H9 (cell line): ENCODE measurements at regions not wholly inside any gene's neighbourhood (a gene's known extent, or its start where the extent isn't known, plus 50 kb on each side); places are given as distances from the start of the nearest gene placed in this dataset.

Experiments used
- DNase-seq: peaks from one replicate; pipeline ENCODE4 v3.0.0-alpha.2; 2017
- H2AFZ ChIP-seq: one replicate; pipeline ENCODE4 v1.6.1; 2013; ENCODE audit warnings: mild to moderate bottlenecking, low read length, control low read depth, moderate library complexity
- H2AK5ac ChIP-seq: 2 replicates; pipeline ENCODE4 v1.6.1; 2013; ENCODE audit warnings: low read length, control low read depth, mixed read lengths; ENCODE audit not compliant: insufficient read length
- H2BK120ac ChIP-seq: one replicate; pipeline ENCODE4 v1.6.1; 2013; ENCODE audit warnings: low read depth, mild to moderate bottlenecking, low read length, control low read depth, inconsistent platforms; ENCODE audit not compliant: poor library complexity, severe bottlenecking
- H2BK12ac ChIP-seq: 2 replicates; pipeline ENCODE4 v1.6.1; 2013; ENCODE audit warnings: low read length, control low read depth, mixed read lengths, low read depth; ENCODE audit not compliant: insufficient read length
- H2BK15ac ChIP-seq: 2 replicates; pipeline ENCODE4 v1.6.1; 2013; ENCODE audit warnings: low read depth, low read length, control low read depth
- H2BK20ac ChIP-seq: one replicate; pipeline ENCODE4 v1.6.1; 2013; ENCODE audit warnings: low read depth, mild to moderate bottlenecking, low read length, control low read depth, inconsistent platforms; ENCODE audit not compliant: poor library complexity, severe bottlenecking
- H2BK5ac ChIP-seq: 2 replicates; pipeline ENCODE4 v1.6.1; 2013; ENCODE audit warnings: low read length, control low read depth, mixed read lengths; ENCODE audit not compliant: insufficient read length
- H3K14ac ChIP-seq: 2 replicates; pipeline ENCODE4 v1.6.1; 2013; ENCODE audit warnings: low read length, control low read depth; ENCODE audit not compliant: insufficient read depth
- H3K18ac ChIP-seq: 2 replicates; pipeline ENCODE4 v1.6.1; 2013; ENCODE audit warnings: low read depth, mild to moderate bottlenecking, mixed read lengths, low read length, control low read depth; ENCODE audit not compliant: insufficient read length
- H3K23ac ChIP-seq: 2 replicates; pipeline ENCODE4 v1.6.1; 2013; ENCODE audit warnings: low read length, control low read depth, mixed read lengths, low read depth; ENCODE audit not compliant: insufficient read length
- H3K23me2 ChIP-seq: 2 replicates; pipeline ENCODE4 v1.6.1; 2013; ENCODE audit warnings: low read depth, mild to moderate bottlenecking, mixed read lengths, low read length, control low read depth; ENCODE audit not compliant: insufficient read length, poor library complexity, severe bottlenecking
- H3K27ac ChIP-seq: 2 replicates; pipeline ENCODE4 v1.5.1; 2013; ENCODE audit warnings: low read length, control low read depth, mixed read lengths, low read depth; ENCODE audit not compliant: insufficient read length
- H3K27me3 ChIP-seq: 2 replicates; pipeline ENCODE4 v1.6.1; 2013; ENCODE audit warnings: low read length, control low read depth, inconsistent platforms; ENCODE audit not compliant: insufficient read depth
- H3K4ac ChIP-seq: 2 replicates; pipeline ENCODE4 v1.6.1; 2013; ENCODE audit warnings: low read depth, mild to moderate bottlenecking, control low read depth, inconsistent platforms, low read length, moderate library complexity
- H3K4me1 ChIP-seq: 2 replicates; pipeline ENCODE4 v1.6.1; 2013; ENCODE audit warnings: low read length, control low read depth, inconsistent platforms; ENCODE audit not compliant: insufficient read depth
- H3K4me2 ChIP-seq: 2 replicates; pipeline ENCODE4 v1.6.1; 2013; ENCODE audit warnings: low read length, control low read depth, mixed read lengths; ENCODE audit not compliant: insufficient read length, insufficient read depth
- H3K56ac ChIP-seq: 2 replicates; pipeline ENCODE4 v1.6.1; 2013; ENCODE audit warnings: low read depth, mild to moderate bottlenecking, mixed read lengths, low read length, control low read depth; ENCODE audit not compliant: insufficient read length
- H3K79me1 ChIP-seq: 2 replicates; pipeline ENCODE4 v1.6.1; 2013; ENCODE audit warnings: low read depth, mild to moderate bottlenecking, moderate library complexity, low read length, control low read depth, inconsistent platforms; ENCODE audit not compliant: insufficient read depth, poor library complexity, severe bottlenecking
- H3K79me2 ChIP-seq: 2 replicates; pipeline ENCODE4 v1.6.1; 2013; ENCODE audit warnings: low read length, control low read depth, inconsistent platforms; ENCODE audit not compliant: insufficient read depth
- H3K9ac ChIP-seq: 2 replicates; pipeline ENCODE4 v1.6.1; 2013; ENCODE audit warnings: low read length, control low read depth, mixed read lengths; ENCODE audit not compliant: insufficient read length; ENCODE audit errors: extremely low read depth
- H3K9me3 ChIP-seq: one replicate; pipeline ENCODE4 v1.6.1; 2013; ENCODE audit warnings: low read depth, low read length, inconsistent platforms; ENCODE audit not compliant: control insufficient read depth
- H3T11ph ChIP-seq: one replicate; pipeline ENCODE4 v1.6.1; 2013; ENCODE audit warnings: mild to moderate bottlenecking, low read length, control low read depth, inconsistent platforms
- H4K20me1 ChIP-seq: one replicate; pipeline ENCODE4 v1.6.1; 2013; ENCODE audit not compliant: control insufficient read depth, insufficient read length, insufficient read depth
- H4K5ac ChIP-seq: 2 replicates; pipeline ENCODE4 v1.6.1; 2013; ENCODE audit warnings: low read depth, mild to moderate bottlenecking, mixed read lengths, low read length, control low read depth; ENCODE audit not compliant: insufficient read length
- H4K8ac ChIP-seq: replicated peaks from 2 replicates; pipeline ENCODE4 v1.6.1; 2013; ENCODE audit warnings: low read length, control low read depth, mixed read lengths, low read depth; ENCODE audit not compliant: insufficient read length
- H4K91ac ChIP-seq: 2 replicates; pipeline ENCODE4 v1.6.1; 2013; ENCODE audit warnings: low read depth, mild to moderate bottlenecking, moderate library complexity, mixed read lengths, low read length, control low read depth; ENCODE audit not compliant: insufficient read length
- H3K27ac Mint-ChIP-seq, 3 experiments: 2 replicates in 2 of 3; 3 replicates in 1 of 3; pipeline ENCODE4 v1.8.0; 2020 to 2021; ENCODE audit warnings: mixed read lengths in 3 of 3, mild to moderate bottlenecking in 1 of 3, moderate library complexity in 1 of 3
- H3K27me3 Mint-ChIP-seq: 2 replicates; pipeline ENCODE4 v1.8.0; 2021; ENCODE audit warnings: low read depth, mild to moderate bottlenecking, moderate library complexity, mixed read lengths
- H3K36me3 Mint-ChIP-seq, 3 experiments: 2 replicates in 2 of 3; 3 replicates in 1 of 3; pipeline ENCODE4 v1.8.0; 2020 to 2021; ENCODE audit warnings: low read depth in 3 of 3, mixed read lengths in 3 of 3; ENCODE audit not compliant: insufficient read depth in 1 of 3
- H3K4me1 Mint-ChIP-seq, 2 experiments: 2 replicates each; pipeline ENCODE4 v1.8.0; 2020; ENCODE audit warnings: mixed read lengths in 2 of 2
- H3K4me3 Mint-ChIP-seq, 2 experiments: 2 replicates in 1 of 2; 3 replicates in 1 of 2; pipeline ENCODE4 v1.8.0; 2020 to 2021; ENCODE audit warnings: mild to moderate bottlenecking in 2 of 2, mixed read lengths in 2 of 2, moderate library complexity in 1 of 2
- H3K9me3 Mint-ChIP-seq, 2 experiments: 2 replicates in 1 of 2; 3 replicates in 1 of 2; pipeline ENCODE4 v1.8.0; 2020; ENCODE audit warnings: mild to moderate bottlenecking in 2 of 2, mixed read lengths in 2 of 2, moderate library complexity in 1 of 2
- WGBS: extraction: QIAGEN DNeasy Blood & Tissue Kit; methylation state at CpG from one replicate; pipeline ENCODE4 v1.1.7; 2013; ENCODE audit warnings: missing lambda C conversion rate, low lambda C conversion rate, mixed read lengths; ENCODE audit not compliant: insufficient read length; ENCODE audit errors: extremely low coverage; 5-methylcytosine and 5-hydroxymethylcytosine counted together
- TF ChIP-seq, protein P1 (sequence below): fragments of 200-600 bp; sonication (generic); conservative IDR thresholded peaks from 3 replicates; pipeline ENCODE4 v1.8.0; 2021; ENCODE audit warnings: antibody characterized with exemption, mild to moderate bottlenecking

GRCh38 chr3:154776549-154777225 is 303.4 kb upstream of the MME start:
- no peak overlapping the region for H3K4ac ChIP-seq
- Mint-ChIP-seq H3K27ac (no peak overlapping the region), H3K4me1 (peaks cover 14 to 19% of the 10 kb centered on the region in 2 experiments), H3K9me3 (no peaks in the 10 kb centered on the region), H3K27me3 (no peaks in the 10 kb centered on the region; the same call in 1 of the 2 replicates), H3K4me3 (peak overlapping the region in 1 of 2 experiments; percentile 1; a peak in 1 of 5 replicates), H3K36me3 (no peaks in the 10 kb centered on the region)
- H3K56ac ChIP-seq = no peak overlapping the region
- no peaks in the 10 kb centered on the region for H3K79me1 ChIP-seq
- H4K91ac ChIP-seq = no peak overlapping the region
- no CpG with 5 or more reads among the region's 5 CpGs for WGBS
- no peak overlapping the region for H2BK120ac ChIP-seq
- no peak overlapping the region for H2AK5ac ChIP-seq
- no peak overlapping the region for H3T11ph ChIP-seq
- no peaks in the 10 kb centered on the region for H3K23me2 ChIP-seq
- H2BK20ac ChIP-seq = no peak overlapping the region
- H3K27ac ChIP-seq = no peak overlapping the region
- no peak for DNase-seq
- H4K20me1 ChIP-seq = no peaks in the 10 kb centered on the region
- no peaks in the 10 kb centered on the region for H3K79me2 ChIP-seq
- no peak overlapping the region for H2BK5ac ChIP-seq
- H4K5ac ChIP-seq = no peak overlapping the region
- no peak overlapping the region for H2BK12ac ChIP-seq
- H3K9me3 ChIP-seq = no peaks in the 10 kb centered on the region
- H2BK15ac ChIP-seq = no peak overlapping the region
- peaks cover 2% of the 10 kb centered on the region; the same call in 1 of the 2 replicates for H3K4me1 ChIP-seq
- H3K27me3 ChIP-seq = no peaks in the 10 kb centered on the region
- no peak overlapping the region for H4K8ac ChIP-seq
- H3K18ac ChIP-seq = no peak overlapping the region
- H2AFZ ChIP-seq = no peak overlapping the region
- TF ChIP-seq, protein P1, sequence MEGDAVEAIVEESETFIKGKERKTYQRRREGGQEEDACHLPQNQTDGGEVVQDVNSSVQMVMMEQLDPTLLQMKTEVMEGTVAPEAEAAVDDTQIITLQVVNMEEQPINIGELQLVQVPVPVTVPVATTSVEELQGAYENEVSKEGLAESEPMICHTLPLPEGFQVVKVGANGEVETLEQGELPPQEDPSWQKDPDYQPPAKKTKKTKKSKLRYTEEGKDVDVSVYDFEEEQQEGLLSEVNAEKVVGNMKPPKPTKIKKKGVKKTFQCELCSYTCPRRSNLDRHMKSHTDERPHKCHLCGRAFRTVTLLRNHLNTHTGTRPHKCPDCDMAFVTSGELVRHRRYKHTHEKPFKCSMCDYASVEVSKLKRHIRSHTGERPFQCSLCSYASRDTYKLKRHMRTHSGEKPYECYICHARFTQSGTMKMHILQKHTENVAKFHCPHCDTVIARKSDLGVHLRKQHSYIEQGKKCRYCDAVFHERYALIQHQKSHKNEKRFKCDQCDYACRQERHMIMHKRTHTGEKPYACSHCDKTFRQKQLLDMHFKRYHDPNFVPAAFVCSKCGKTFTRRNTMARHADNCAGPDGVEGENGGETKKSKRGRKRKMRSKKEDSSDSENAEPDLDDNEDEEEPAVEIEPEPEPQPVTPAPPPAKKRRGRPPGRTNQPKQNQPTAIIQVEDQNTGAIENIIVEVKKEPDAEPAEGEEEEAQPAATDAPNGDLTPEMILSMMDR = no peak
- no peak overlapping the region for H3K14ac ChIP-seq
- H3K23ac ChIP-seq = no peak overlapping the region
- H3K9ac ChIP-seq = no peak overlapping the region
- H3K4me2 ChIP-seq = peak overlapping the region; percentile 20
